HG03565 (cell line): ENCODE measurements at regions not wholly inside any gene's neighbourhood (a gene's known extent, or its start where the extent isn't known, plus 50 kb on each side); places are given as distances from the start of the nearest gene placed in this dataset.

Experiments used
- ATAC-seq: cut with Tn5 transposase; IDR thresholded peaks from one replicate; pipeline ENCODE4 v1.9.1; 2021; ENCODE audit warnings: mild to moderate bottlenecking, moderate library complexity; ENCODE audit not compliant: unreplicated experiment

GRCh38 chr7:41536873-41537665, 165.8 kb downstream of the INHBA start:
- ATAC-seq: no peak

- no peak for ATAC-seq
These were observed 166.6 kb downstream of the INHBA start for GRCh38 chr7:41536122-41536872.

GRCh38 chr7:41529831-41530230, 173.1 kb downstream of the INHBA start:
- ATAC-seq: no peak

GRCh38 chr7:41524876-41525275, 178.0 kb downstream of the INHBA start:
- ATAC-seq: no peak

GRCh38 chr7:41520445-41520844, 182.4 kb downstream of the INHBA start:
- no peak for ATAC-seq

GRCh38 chr7:41517771-41518170, 185.1 kb downstream of the INHBA start:
- ATAC-seq: no peak

GRCh38 chr7:41508755-41509154, 194.1 kb downstream of the INHBA start:
- ATAC-seq: no peak

GRCh38 chr7:41507686-41508268, 195.1 kb downstream of the INHBA start:
- ATAC-seq: no peak

- no peak for ATAC-seq
These were observed 198.5 kb downstream of the INHBA start for GRCh38 chr7:41504214-41504980.

GRCh38 chr7:41503438-41503837, 199.5 kb downstream of the INHBA start:
- no peak for ATAC-seq

GRCh38 chr7:41501466-41501865, 201.4 kb downstream of the INHBA start:
- no peak for ATAC-seq

- no peak for ATAC-seq
These were observed 201.9 kb downstream of the INHBA start for GRCh38 chr7:41501006-41501405.

GRCh38 chr7:41492603-41493002, 210.3 kb downstream of the INHBA start:
- no peak for ATAC-seq

GRCh38 chr7:41491883-41492471, 210.9 kb downstream of the INHBA start:
- ATAC-seq: no peak

GRCh38 chr7:41491308-41491707, 211.6 kb downstream of the INHBA start:
- no peak for ATAC-seq

GRCh38 chr7:41489885-41490284, 213.0 kb downstream of the INHBA start:
- no peak for ATAC-seq

GRCh38 chr7:41487229-41487940, 215.5 kb downstream of the INHBA start:
- no peak for ATAC-seq

- ATAC-seq: no peak
These were observed 221.5 kb downstream of the INHBA start for GRCh38 chr7:41481353-41481752.

- no peak for ATAC-seq
These were observed 224.7 kb downstream of the INHBA start for GRCh38 chr7:41478187-41478586.

GRCh38 chr7:41476460-41476803, 226.5 kb downstream of the INHBA start:
- peak; percentile 41 for ATAC-seq
